ENCODE measurements at regions not wholly inside any gene's neighbourhood (a gene's known extent, or its start where the extent isn't known, plus 50 kb on each side); places are given as distances from the start of the nearest gene placed in this dataset.
"Not testable (repeated sequence)": the region's sequence is repeated elsewhere in the genome, so short reads cannot be mapped to it uniquely, and the experiment has no call there.

DNA sequence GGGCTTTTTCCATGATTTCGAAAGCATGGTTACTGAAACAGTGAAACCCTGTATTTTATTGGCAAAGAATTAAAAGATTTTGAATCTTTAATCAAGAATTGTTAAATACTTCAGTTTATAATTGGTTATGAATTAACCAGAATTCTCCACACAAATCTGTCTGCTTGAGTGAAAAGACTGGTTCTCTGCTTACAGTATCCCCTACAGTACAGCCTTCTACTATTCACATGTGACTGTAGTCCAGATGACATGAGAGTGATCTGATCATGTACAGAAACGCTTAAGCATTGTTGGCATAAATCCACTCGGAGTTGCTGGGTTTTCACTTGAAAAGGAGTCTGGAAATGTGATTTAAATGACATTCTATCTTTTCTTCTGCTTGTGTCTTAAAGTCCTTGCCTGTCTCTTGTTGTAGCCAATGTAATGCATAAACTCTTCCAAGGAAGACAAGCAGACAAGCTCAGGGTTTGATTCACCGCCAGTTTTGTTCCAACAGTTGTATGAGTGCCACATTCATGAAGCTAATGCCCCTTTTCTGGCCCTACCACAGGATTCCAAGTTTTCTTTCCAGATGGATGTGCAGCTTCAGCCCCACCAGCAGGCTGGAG, 222.0 kb upstream of the LRIG3 start:
- DNase-seq (ENCODE audit: low spot score), result no peak

DNA sequence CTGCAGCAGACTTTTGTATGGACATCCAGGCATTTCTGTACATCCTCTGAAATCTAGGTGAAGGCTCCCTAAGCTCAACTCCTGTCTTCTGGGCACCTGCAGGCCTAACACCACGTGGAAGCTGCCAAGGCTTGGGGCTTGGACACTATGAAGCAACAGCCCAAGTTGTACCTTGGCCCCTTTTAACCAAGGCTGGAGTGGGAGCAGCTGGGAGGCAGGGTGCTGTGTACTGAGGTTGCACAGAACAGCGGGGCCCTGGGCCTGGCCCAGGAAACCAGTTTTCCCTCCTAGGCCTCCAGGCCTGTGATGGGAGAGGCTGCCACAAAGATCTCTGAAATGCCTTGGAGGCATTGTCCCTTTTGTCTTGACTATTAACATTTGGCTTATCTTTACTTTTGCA, 214.4 kb upstream of the LRIG3 start:
- no peak for DNase-seq (ENCODE audit: low spot score)

DNA sequence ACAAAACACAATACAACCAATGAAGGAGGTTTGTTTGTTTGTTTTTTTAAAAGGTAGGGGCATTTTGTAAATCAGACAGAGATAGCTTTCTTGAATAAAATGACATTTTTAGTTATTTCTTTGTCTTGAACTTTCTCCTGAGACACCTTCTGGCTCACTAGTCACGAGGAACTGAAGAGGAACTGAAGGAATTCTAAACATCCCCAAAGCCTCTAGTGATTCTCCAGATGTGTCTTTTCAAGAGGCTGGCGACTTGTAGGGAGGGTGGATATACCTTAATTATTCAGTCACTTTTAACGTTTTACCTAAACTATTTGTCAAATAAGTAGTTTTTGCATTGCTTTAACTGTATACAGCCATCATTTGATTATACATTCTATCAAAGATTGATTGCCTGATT, 211.2 kb upstream of the LRIG3 start:
- DNase-seq (ENCODE audit: low spot score), result no peak

DNA sequence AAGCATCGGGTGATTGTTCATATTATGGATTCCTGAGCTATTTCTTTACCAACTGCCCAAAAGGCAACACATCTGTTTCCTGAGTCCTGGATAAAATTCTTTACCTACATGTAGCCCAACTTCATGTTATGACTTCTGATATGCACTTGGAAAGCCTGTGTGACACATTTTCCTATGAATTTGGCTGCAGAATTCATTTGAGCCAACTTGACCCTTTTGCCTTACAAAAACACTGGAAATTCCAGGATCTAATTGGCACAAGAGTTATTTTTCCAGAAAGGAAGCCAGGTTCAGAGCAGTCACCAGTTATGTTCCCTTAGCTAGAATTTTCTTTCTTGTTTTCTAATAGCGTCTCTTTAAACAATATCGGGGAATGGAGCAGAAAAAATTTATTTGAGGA, 202.5 kb upstream of the LRIG3 start:
- no peak for DNase-seq (ENCODE audit: low spot score)

DNA sequence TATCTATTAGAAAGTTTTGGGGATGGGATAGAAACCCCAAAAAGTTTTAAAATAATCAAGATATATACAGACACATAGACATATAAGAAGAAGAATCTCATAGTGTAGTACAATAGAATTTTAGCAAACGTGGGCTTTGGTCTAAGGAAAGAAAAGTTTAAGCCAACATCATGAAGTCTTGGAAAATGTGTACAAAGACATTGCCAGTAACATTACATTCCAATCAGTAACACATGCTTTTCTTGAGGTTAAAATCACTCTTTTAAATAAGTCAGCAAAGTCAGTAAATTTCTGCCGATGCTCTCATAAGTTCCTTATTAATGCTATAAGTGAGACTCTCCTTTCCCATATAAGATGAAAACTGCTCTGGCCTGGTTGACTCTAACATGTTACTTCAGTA, 201.1 kb upstream of the LRIG3 start:
- no peak for DNase-seq (ENCODE audit: low spot score)

DNA sequence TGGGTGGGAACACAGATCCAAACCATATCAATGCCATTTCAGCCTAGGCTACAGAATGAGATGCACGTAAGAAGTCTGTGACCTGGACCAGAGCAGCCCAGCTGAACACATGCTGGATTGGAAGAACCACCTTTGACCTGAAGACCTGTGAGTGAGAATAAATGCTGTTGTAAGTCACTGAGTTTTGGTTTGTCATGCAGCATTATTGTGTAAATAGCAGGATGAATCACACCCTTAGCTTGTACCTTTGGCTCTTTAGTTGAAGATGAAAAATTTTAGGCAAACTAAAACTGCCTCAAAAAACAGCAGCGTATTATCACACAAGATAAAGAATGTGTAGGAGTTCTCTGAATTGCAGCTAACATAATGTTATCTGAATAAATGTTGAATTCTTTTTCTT, 199.4 kb upstream of the LRIG3 start:
- DNase-seq (ENCODE audit: low spot score), result no peak

DNA sequence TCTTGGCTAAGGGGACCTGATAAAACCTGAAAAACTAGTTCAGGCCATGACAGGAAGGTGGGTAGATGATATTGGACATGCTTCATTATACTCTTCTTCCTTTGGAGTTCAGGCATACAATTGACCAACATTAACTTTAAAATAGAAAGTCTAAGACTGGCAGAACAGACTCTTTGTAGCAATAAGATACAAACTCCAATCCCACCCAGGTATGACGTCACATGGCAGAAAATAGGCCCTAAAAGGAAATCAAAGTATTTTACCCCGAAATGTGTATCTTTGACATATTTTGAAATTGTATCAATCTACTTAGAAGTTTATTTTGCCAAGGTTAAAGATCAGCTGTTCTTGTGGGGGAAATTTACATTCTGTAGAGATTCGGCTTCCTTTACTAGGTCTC, 198.1 kb upstream of the LRIG3 start:
- DNase-seq (ENCODE audit: low spot score), result no peak

DNA sequence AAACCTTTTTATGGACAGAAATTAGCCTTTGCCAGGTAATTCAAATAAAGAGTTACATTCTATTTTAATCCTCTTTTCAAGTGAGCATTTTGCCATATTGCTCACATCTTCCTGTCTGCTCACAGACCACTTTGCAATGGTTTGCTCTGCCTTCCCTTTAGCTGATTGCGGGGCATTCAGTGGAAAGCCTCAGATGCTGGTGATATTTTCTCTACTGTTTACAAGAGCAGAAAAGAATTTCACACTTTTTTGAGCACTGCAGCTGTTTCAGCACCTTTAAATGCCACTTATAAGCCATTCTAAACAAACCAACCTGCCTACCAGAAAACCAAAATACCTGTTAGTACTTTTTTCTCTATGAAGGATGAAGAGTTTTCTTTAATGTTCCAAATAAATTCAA, 195.7 kb upstream of the LRIG3 start:
- DNase-seq (ENCODE audit: low spot score), result no peak

DNA sequence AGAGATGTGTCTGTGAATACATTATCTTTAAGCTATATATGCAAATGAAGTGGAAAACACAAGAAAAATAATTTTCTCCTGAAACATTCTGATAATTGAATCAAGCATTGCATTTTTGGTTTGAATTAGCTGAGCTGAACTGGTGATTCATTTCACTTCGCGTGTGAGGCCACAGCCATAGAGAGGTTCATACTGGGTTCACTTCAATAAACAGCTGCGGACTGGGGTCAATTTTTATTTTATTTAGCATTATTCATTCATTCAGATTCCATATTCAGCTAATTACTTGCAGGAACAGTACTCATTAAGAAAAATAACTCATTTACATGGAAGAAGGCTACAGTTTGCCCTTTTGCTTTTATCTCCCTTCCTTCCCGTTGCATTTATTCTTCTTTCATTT, 195.2 kb upstream of the LRIG3 start:
- no peak for DNase-seq (ENCODE audit: low spot score)

DNA sequence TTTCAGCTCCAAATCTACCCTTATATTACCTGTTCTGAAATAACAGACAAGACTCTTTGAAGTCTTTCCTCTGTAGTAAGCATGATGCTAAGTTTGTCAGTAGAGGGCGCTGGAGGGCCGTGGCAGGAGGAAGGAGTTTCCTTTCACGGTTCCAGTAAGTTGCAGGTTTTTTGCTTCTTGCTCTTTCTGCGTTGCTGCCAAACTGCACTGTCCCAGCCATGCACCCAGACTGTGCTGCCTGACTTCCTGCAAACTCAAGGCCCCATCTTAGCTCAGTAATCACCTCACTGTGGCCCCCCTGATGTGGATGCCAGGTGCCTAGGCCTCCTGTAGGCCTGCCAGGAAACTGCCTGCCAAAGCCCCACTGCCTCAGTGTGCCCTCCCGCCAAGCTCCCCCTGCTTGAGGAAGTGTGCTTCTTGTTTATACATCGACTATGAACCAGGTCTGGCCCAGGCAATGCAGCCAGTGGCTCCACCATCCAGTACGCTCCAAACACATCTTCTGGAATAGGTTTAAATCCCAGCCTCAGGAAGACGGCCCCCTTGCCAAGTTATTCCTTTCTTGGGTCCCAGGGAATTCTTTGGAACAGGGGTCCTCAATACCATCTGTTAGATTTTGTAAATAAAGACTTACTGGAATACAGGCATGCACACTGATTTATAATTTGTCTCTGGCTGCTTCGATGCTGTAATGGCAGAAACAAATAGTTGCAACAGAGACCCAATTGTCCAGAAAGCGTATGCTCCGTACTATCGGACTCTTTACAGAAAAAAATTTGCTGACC, 193.7 kb upstream of the LRIG3 start:
- DNase-seq (ENCODE audit: low spot score), result peak; percentile 51

DNA sequence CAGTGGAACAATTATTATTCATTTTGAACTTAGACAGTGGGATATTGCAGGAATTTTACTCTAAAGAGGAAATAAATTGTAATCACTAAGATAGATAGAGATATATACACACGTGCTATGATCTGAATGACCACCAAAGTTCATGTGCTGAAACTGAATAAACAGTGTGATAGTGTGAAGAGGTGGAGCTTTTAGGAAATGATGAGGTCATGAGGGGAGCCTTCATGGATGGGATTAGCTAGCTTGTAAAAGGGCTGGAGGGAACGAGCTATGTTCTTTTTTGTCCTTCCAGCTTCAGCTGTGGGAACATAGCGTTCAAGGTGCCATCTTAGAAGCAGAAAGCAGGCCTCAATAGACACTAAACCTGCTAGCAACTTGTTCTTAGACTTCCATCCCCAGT, 191.5 kb upstream of the LRIG3 start:
- DNase-seq (ENCODE audit: low spot score), result no peak

DNA sequence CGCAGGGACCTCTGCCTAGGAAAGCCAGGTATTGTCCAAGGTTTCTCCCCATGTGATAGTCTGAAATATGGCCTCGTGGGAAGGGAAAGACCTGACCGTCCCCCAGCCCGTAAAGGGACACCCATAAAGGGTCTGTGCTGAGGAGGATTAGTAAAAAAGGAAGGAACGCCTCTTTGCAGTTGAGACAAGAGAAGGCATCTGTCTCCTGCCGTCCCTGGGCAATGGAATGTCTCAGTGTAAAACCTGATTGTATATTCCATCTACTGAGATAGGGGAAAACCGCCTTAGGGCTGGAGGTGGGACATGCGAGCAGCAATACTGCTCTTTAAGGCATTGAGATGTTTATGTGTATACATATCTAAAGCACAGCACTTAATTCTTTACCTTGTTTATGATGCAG, 188.2 kb upstream of the LRIG3 start:
- not testable (repeated sequence) for DNase-seq (ENCODE audit: low spot score)

DNA sequence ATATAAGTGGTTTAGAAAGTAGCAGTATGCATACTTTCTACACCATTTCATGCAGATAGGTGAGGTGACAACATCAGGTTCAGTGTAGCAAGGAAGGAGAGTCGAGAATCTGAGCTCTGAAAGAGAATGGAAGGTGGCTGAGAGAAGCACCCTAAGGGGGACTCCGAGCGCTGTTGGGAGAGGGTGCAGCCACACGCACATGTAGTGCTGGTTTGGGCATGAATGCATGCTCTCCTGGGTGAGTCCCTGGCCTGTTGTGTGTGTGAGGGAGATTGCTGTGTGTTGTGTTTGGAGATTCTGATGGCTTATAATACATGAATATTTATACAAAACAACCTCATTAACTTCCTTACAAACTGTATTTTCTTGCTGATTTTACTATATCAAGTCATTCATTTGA, 180.3 kb upstream of the LRIG3 start:
- no peak for DNase-seq (ENCODE audit: low spot score)

DNA sequence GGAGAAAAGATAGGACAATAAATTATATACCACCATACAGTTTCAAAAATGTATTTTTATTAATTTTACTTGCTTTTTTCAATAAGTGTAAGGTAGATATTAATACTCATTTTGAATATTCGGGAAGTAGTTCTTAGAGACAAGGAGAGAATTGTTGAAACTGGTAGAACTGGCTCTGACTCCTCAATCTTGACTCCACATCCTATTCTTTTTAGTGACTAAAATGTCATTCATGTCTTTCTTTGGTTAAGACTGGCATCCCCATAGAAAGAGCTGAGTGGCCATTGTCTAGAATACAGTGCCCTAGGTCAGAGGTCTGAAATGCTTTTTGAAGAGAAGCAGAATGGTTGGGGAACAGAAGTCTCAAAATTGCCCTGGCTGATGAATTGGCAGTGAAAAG, 177.6 kb upstream of the LRIG3 start:
- no peak for DNase-seq (ENCODE audit: low spot score)

DNA sequence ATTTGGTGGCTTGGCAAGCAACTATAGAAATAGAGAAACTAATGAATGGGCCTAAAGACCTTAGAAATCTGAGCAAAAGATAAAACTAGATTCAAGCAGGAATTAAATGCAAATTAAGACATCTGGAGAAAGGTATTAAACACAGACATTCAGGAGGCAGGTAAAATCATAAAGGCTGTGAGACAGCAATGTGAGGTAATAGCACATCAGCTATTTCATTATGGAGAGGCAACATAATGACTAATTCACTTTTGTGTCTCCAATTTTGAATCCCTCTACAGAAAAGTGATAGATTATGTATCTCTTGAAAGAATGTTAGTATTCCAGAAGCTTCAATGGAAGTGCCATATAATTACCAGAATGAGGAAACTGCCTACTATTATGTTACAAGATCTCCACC, 175.9 kb upstream of the LRIG3 start:
- DNase-seq (ENCODE audit: low spot score), result no peak

DNA sequence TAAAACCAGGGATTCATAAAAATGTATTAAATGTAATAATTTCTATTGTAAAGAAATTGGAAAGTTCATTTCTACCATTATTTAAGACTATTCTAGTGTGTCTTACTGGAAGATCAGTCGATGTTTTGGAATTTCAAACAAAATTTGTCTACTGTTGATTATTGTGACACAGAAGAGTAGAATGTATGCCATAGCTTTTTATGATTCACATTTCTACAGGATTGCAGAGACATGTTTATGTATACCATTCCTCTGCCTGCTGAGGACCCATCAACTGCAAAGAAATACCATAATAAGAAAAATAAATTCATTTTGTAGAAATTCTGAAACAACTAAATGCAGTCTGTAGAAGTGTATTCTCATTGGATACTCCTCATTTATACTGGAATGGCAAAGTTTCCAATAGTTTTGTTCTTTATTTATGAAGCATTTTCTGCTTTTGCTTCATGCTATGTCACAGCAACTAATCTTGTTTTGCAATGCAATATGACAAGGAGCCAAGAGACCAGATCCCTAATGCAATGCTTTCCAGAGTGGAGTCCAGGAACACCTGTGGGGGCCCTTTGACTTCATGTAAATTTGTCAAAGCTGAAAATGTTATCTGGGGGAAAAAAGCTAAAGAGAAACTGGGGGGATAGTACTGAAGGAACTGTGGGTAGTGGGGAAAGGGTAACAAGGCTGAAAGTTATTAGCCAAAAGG, 172.9 kb upstream of the LRIG3 start:
- DNase-seq (ENCODE audit: low spot score), result no peak

DNA sequence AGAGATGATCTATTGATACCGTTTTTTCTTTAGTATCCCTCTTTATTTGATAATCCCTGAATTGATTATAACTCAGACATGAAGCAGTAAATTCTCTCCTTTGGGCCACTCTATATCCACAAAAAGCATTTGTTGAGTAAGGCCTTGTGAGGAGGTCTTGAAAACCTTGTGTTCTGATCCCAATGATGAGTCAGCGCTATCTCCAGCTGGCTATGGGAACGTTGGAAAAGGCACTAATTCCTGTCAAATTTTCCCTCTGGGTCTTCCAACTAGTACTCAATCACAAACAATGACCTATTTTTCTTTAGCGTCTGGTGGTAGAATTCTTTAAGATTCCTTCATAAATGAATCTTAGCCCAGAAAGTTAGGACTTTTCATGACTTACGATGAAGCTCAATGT, 168.4 kb upstream of the LRIG3 start:
- no peak for DNase-seq (ENCODE audit: low spot score)

DNA sequence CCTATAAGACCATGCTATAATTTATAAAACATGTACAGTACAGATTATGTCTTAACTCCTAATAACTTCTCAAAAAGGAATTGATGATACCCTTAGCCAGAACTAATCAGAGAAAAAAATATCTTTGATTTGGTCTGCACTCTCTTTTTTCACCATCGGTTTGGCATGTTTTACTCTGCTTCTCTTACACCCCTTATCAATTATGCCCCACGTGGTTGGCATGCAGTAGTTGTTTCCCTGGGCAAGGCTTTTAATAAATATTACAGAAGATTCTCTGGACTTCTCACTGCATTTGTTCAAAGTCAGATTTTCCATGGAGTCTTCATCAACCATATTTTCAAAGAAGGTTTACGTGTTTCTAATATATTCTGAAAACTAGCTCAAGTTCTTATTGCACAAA, 167.4 kb upstream of the LRIG3 start:
- no peak for DNase-seq (ENCODE audit: low spot score)

DNA sequence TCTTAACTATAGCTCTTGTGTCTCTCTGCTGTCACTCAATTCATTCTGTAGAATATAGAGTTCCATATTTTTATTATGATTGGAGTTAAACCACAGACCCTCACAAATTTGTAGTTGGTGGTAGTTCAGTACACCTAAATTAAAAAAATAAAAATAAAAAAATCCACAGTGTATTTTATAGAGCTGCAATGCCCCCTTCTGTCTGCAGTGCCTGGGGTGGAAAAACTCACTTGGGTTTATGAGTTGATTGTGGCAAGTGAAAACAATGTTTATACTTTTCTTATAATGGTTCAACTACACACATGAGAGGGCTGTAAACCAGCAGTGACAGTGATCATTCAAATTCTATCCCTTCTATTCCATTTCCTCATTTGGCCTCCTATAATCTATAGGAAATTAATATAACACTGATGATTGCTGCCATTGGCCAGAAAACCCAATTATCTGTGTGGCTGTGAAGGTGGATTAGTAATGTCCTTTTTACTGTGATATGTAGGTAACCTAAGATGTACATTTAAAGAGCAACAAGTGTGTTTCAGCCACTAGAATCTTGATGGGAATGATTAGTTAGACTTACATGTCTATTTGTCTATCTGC, 166.9 kb upstream of the LRIG3 start:
- peak; percentile 11 for DNase-seq (ENCODE audit: low spot score)

DNA sequence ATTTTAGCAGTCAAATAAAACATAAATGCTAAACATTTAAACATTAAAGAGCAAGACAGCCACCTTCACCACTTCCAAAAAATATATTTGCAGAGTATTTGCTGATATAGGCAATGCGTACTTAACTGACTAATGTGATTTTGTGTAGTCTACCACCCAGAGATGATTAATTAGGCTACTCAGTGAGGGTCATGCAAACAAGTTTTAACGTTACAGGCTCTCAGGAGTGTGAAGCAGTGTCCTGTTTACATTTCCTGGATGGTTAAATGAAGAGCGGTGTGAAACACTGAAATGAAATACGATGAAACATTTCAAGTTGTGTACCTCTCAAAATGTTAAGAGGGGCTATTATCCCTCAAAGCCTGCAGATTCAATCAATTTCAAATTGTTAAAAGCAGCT, 165.8 kb upstream of the LRIG3 start:
- no peak for DNase-seq (ENCODE audit: low spot score)

DNA sequence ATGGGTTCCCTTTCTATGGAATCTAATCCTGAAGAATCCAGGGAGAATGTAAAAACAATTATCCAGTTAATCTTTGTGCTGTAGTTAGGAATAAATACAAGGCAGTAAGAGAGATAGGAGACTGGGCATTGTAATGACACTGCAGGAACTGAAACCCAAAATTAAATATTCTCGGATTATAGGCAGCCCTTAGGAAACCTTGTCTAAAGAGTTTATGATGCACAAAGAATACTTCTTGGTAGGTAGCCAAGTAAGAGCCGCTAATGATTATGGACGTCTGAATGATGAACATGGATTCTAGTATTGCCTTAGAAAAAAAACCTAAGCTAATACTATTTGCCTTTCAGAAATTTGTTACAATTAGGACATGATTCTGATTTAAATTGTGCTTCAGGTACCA, 165.4 kb upstream of the LRIG3 start:
- DNase-seq (ENCODE audit: low spot score), result no peak

DNA sequence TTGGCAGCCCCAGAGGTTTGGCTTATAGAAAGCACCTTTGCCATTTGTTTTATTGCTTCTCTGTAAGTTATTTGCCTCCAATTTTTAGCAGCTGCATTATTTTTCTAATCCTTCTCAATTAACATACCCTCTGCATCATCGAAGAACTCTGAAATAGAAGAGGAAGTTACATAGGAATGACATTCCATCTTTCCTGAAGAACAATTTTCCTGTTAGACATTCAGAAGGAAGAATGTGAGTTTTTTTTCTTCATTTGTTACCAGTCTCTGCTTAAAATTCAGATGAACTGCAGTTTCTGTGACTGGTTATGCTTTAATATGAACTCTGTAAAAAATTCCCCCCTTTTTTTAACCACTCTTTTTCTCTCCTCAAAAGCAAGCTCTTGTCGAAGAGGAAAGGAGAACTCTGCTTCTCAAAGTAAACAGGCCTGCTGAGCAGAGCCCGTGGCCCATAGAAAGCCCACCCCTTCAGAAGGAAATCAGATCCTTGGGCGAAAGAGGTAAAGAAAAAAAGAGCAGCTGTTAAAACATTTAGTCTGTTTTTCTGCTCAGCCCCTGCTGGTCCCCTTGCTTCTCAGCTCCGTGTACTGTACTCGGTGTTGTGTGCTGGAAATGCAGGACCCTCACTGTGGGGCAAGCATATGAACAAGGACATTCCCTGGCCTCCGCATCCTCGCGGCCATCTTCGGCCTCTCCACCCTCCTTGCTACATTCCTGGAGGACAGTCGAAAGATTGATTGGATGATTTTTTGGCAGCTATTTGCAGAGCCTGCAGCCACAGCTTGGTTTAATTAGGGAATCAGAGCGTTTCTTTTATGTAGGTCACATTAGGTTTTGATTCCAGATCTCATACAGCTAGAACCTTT, 164.4 kb upstream of the LRIG3 start:
- no peak for DNase-seq (ENCODE audit: low spot score)

Measured in HuH-7 (cell line).